MCF 10A (cell line): ENCODE measurements at regions not wholly inside any gene's neighbourhood (a gene's known extent, or its start where the extent isn't known, plus 50 kb on each side); places are given as distances from the start of the nearest gene placed in this dataset.

Source experiments
- BruUV-seq: library from RNA; stranded (reverse); fragments of 400-500 nt; replicated peaks from 2 replicates; lab custom pipeline; 2021; lab: Mats Ljungman, UMichigan
- CTCF ChIA-PET: fragments of 300-600 bp; sonication (Branson Sonifier 250); formaldehyde crosslinking; extraction: SDS; loops from one replicate; lab custom pipeline; 2021; ENCODE audit warnings: antibody characterized with exemption, inconsistent platforms; lab: Yijun Ruan, JAX
- POLR2A ChIA-PET: fragments of 300-600, 350-650 bp; sonication (Branson Sonifier 250); formaldehyde crosslinking; extraction: SDS; loops from one replicate; lab custom pipeline; 2020; ENCODE audit warnings: antibody characterized with exemption, inconsistent platforms; lab: Yijun Ruan, JAX
- DNase-seq: peaks from one replicate; pipeline ENCODE4 v3.0.0-alpha.2; 2018; ENCODE audit not compliant: unreplicated experiment
- H3K27ac Mint-ChIP-seq: one replicate; pipeline ENCODE4 v1.8.0; 2022; ENCODE audit warnings: mild to moderate bottlenecking, low read depth, mixed read lengths; ENCODE audit not compliant: unreplicated experiment
- H3K27me3 Mint-ChIP-seq: one replicate; pipeline ENCODE4 v1.8.0; 2022; ENCODE audit warnings: mixed read lengths; ENCODE audit not compliant: insufficient read depth, unreplicated experiment
- H3K36me3 Mint-ChIP-seq: one replicate; pipeline ENCODE4 v1.8.0; 2022; ENCODE audit warnings: mild to moderate bottlenecking, moderate library complexity, mixed read lengths; ENCODE audit not compliant: insufficient read depth, unreplicated experiment
- H3K4me1 Mint-ChIP-seq: one replicate; pipeline ENCODE4 v1.8.0; 2022; ENCODE audit warnings: mixed read lengths; ENCODE audit not compliant: insufficient read depth, unreplicated experiment
- H3K4me3 Mint-ChIP-seq: one replicate; pipeline ENCODE4 v1.8.0; 2022; ENCODE audit warnings: mild to moderate bottlenecking, moderate library complexity, mixed read lengths; ENCODE audit not compliant: unreplicated experiment
- H3K9me3 Mint-ChIP-seq: one replicate; pipeline ENCODE4 v1.8.0; 2022; ENCODE audit warnings: mixed read lengths; ENCODE audit not compliant: unreplicated experiment
- CTCF ChIP-seq: fragments of 200-600 bp; IDR thresholded peaks from one replicate; pipeline ENCODE4 v1.8.0; 2022; ENCODE audit warnings: antibody characterized with exemption, mild to moderate bottlenecking; ENCODE audit not compliant: unreplicated experiment
- intact Hi-C: fragments of 100-400 bp; cut with micrococcal nuclease; formaldehyde crosslinking; loops from 2 replicates; pipeline ENCODE4 v1.14.1; 2022

DNA sequence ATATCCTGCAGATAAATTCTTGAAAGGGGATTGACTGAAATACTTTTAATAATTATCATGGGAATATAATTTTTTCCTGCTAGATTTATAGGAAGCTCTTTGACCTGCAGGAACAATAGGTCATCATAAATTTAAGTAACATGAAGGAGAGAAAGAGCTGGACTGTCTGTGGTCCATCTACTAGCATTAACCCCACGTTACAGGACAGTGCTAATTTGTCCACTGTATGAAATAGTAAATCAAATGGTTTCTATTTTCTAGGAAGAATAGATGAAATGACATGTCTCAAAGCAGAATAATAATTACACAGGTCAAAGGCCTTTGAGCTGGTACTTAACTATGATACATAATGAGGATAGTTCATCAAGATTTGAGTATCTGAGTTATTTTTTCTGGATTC, 825.4 kb upstream of the CNTN5 start:
- Mint-ChIP-seq H3K27ac (no peak overlapping the region), H3K27me3 (peaks cover 29% of the 10 kb centered on the region), H3K4me3 (no peak overlapping the region), H3K4me1 (no peaks in the 10 kb centered on the region), H3K9me3 (no peaks in the 10 kb centered on the region), H3K36me3 (no peaks in the 10 kb centered on the region)
- intact Hi-C loops, result no loop called here
- no peak for TF ChIP-seq CTCF
- no TSS peak for BruUV-seq
- ChIA-PET POLR2A (no interaction called here), CTCF (no interaction called here)
- DNase-seq, result no peak

DNA sequence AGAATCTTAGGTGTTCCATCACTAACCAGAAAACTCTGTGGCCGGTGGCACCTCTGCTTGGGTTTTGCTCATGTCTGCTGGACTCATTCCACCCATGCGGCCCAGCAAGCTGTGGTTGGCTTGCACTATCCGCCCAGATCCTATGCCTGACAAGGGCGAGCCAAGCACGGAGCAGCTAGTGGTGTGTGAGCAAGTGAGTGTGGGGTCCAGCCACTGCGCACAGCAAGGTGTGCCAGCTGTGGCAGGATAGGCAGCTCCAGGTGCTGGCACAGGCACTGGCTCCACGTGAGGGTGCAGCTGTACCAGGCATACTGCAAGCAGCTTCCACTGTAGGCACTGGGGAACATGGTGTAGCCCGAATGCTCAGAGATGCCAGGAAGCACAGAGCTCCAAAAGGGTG, 813.7 kb upstream of the CNTN5 start:
- H3K36me3 Mint-ChIP-seq, result no peaks in the 10 kb centered on the region
- no peaks in the 10 kb centered on the region for H3K4me1 Mint-ChIP-seq
- no TSS peak for BruUV-seq
- no peak overlapping the region for H3K27ac Mint-ChIP-seq
- H3K4me3 Mint-ChIP-seq, result no peak overlapping the region
- H3K9me3 Mint-ChIP-seq, result no peaks in the 10 kb centered on the region
- no peak for TF ChIP-seq CTCF
- no peak for DNase-seq
- intact Hi-C loops, result no loop called here
- POLR2A ChIA-PET, result interaction anchor here (1.1 kb wide), 1 partner anchor 16 kb away, joined by 3 read pairs; no protein-coding TSS in a partner anchor
- peaks cover 24% of the 10 kb centered on the region for H3K27me3 Mint-ChIP-seq
- CTCF ChIA-PET, result interaction anchor here (0.9 kb wide), 1 partner anchor 11 kb away, joined by 3 read pairs; no protein-coding TSS in a partner anchor

DNA sequence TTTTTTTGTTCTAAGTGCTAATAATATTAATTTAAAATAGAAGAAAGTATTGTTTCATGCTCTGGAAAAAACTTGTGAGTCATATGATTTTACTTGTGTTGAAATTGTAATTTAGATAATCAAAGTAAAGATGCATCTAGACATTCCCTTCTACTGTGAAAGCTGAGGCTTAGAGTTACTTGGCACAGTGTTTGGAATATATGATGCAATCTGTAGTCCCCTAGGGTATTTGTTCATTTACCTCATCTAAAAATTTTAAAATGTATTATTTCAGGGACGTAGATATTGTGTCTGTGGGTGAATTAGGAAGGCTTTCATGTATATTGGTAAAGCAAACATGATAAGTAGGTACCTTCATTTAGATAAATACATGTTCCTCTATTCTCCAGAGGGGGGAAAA, 793.5 kb upstream of the CNTN5 start:
- TF ChIP-seq CTCF, result no peak
- ChIA-PET CTCF (no interaction called here), POLR2A (no interaction called here)
- peaks cover 24% of the 10 kb centered on the region for H3K27me3 Mint-ChIP-seq
- no peak for DNase-seq
- no peaks in the 10 kb centered on the region for H3K9me3 Mint-ChIP-seq
- no peaks in the 10 kb centered on the region for H3K4me1 Mint-ChIP-seq
- H3K4me3 Mint-ChIP-seq, result no peak overlapping the region
- H3K36me3 Mint-ChIP-seq, result no peaks in the 10 kb centered on the region
- no TSS peak for BruUV-seq
- intact Hi-C loops, result no loop called here
- no peak overlapping the region for H3K27ac Mint-ChIP-seq

DNA sequence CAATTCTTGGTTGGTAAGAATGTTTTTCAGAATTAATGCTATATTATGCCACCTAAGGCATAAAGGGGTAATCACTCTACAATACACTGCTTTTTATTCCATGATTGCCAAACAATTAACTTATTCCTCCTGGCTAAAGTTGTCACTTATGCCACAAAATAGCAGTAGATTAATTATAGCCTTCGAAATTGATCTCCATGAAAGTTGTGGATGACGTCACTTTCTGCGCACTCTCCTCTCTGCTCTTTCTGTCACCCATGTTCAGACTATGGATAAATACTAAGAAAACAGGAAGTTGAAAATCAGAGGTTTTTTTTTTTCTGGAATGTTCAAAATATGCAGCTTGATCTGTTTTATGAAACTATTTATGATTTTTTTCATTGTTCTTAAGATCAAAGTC, 790.1 kb upstream of the CNTN5 start:
- H3K4me3 Mint-ChIP-seq, result no peak overlapping the region
- peaks cover 25% of the 10 kb centered on the region for H3K27me3 Mint-ChIP-seq
- ChIA-PET CTCF (no interaction called here), POLR2A (no interaction called here)
- BruUV-seq, result no TSS peak
- no peak overlapping the region for H3K27ac Mint-ChIP-seq
- H3K4me1 Mint-ChIP-seq, result no peaks in the 10 kb centered on the region
- intact Hi-C loops, result no loop called here
- no peak for DNase-seq
- no peaks in the 10 kb centered on the region for H3K36me3 Mint-ChIP-seq
- no peaks in the 10 kb centered on the region for H3K9me3 Mint-ChIP-seq
- no peak for TF ChIP-seq CTCF
